GM19351 (cell line): ENCODE measurements at regions not wholly inside any gene's neighbourhood (a gene's known extent, or its start where the extent isn't known, plus 50 kb on each side); places are given as distances from the start of the nearest gene placed in this dataset.

ENCODE experiments used
- ATAC-seq: cut with Tn5 transposase; IDR thresholded peaks from one replicate; pipeline ENCODE4 v1.9.1; 2021; ENCODE audit warnings: mild to moderate bottlenecking, moderate library complexity; ENCODE audit not compliant: unreplicated experiment

DNA sequence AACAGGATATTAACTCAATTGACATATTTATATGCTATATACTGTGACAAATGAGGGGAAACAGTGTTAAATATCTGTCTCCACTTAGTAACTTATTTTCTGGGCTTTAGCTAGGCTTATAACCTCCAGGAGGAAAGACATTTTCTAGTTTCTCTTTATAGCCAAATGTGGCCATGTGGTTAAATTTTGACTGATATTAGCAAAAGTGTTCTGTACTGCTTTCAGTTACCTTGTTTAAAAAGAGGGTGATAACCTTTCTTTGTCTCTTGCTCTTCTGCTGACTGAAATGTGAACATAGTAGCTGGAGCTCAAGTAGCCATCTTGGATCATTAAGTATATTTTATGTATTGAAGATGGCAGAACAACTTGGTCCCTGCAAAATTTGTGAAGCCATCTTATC, 253.7 kb downstream of the PDHA2 start:
- ATAC-seq = no peak

DNA sequence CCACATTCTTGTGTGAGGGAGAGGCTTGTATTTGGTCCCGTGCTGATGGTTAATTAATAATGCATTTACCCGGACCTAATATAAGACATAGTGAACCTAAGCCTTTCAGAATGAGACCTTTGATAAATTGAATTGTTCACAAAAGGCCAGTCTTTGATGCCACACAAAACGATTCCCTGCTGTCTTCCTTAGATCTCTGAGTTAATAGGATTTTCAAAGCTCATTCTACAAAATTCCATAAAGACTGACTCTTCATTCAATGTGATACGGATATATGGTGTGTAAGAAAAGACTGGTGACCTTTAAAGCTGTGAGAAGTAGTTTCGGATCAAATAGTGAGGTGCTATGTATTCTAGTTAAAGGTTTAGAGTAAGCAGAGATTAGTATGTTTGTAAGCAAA, 254.3 kb downstream of the PDHA2 start:
- no peak for ATAC-seq

DNA sequence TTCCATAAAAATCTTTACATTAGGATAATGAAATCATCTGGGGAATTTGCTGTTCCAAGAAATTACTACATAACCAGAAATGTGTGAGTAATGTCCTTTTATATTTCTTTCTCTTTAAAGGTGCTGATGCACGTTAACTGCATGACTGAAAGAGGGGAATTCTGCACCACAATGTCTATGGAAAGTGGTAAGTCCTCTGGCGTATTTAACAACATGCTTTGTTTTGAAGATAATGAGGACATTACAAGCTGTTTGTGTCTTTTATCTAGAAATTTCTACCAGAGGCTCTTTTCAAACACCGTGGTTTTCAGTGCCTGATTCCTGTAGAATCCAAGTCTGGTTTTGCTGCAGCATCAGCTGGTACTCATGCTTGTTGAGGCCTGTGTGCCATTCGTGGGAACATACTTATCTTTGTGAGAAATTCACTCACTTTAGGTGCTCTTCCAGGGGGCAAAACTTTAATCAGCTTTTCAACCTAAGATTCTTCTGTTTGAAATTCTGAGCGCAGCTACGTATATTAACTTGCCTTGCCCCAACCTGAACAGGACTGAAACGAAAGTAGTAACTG, 257.2 kb downstream of the PDHA2 start:
- ATAC-seq = no peak

DNA sequence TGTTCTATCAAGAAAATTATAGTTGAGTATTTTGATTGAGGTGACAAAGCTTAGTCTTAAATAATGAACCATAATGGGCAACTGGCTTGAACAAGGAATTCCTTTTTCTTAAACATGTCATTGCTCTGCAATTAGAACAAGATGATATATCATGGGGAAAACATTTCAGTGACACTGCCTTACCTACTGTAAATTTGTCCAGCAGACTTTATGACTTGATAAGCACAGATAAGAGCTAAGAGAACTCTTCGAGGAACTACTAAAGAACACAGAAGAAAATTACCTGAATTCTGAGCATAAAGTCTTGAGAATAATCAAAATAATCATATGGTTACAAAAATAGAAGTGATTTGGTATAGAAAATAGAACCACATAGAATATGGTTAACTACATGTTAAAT, 257.8 kb downstream of the PDHA2 start:
- no peak for ATAC-seq

DNA sequence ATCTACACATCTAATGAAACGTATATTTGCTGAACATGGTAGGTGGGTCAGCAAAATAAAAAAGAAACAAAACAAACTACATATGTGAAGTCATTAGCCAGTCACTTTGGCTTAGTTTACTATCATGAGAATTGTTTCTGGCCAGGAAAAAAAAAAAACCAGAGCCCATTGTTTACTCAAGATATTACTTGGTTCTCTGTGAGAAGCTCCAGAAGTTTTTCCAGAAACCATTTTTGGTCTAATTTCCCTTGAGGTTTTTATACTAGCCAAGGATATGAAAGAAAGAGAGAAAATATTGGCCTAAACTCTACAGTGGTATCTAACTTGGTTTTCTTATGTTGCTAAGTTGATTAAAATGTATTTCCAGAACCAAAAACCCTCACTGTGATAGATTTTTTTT, 259.1 kb downstream of the PDHA2 start:
- no peak for ATAC-seq

DNA sequence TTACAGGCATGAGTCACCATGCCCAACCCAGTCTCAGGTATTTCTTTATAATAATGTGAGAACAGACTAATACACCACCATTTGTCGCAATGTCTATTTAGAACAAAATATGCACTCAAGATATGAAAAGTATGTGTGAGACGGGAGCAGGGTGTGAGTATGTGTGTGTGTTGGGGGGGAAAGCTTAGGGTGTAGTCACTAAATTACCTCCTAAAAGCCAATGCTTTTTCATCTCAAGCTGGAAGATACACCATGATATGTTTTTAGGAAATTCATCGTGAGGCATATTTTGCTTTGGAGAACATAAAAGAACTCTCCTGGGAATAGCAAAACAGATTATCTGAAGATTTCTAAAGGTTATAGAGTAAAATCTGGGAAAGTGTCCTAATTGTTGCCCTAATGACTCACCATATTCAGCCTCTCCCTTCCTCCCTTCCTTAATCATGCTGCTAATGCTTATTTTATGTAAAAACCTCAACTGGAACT, 262.7 kb downstream of the PDHA2 start:
- no peak for ATAC-seq

DNA sequence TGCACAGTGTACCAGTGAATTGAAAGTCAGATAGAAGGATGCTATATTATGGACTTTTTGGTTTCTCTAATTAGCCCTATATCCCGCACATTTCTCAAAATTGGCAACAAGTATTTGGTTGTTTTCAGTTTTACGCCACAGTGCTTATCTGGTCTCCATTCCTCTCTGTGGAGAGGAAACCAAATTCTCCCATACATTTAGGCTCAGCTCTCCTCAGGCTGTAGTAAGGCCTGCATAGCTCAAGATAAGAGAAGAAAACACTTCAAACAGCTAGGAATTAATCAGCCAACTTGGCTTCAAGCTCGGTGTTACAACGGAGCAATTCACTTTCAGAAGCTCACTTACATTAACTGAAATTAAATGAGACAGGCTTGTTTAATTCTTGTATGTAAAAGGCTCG, 263.2 kb downstream of the PDHA2 start:
- no peak for ATAC-seq

DNA sequence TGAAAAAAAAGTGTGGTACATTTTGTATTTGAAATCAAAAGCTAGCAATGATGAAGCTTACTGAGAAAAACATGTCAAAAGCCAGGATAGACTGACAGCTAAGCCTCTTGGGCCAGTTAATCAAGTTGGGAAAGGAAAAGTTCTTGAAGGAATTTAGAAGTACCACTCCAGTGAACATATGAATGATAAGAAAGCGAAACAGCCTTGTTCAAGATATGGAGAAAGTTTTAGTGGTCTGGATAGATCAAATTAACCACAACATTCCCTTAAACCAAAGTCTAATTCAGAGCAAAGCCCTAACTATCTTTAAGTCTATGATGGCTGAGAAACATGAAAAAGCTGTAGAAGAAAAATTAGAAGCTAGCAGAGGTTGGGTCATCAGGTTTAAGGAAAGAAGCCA, 268.3 kb downstream of the PDHA2 start:
- no peak for ATAC-seq

DNA sequence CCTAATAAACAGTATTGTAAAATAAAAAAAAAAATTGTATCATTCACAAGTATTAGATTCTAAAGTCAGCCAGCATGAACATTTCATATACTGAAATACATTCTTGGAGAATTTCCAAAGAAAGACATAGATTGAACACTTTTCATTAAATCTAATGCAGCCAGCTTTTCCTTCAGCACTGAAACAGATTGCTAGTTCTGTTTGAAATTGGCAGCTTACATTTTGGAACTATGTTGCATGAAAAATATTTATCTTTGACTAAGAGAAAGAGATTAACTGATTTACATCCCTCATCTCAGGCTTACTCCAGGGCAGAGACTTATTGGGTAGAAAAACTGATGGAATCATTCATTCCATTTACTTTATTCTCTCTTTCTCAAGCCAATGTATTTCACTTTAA, 272.7 kb downstream of the PDHA2 start:
- ATAC-seq = no peak

DNA sequence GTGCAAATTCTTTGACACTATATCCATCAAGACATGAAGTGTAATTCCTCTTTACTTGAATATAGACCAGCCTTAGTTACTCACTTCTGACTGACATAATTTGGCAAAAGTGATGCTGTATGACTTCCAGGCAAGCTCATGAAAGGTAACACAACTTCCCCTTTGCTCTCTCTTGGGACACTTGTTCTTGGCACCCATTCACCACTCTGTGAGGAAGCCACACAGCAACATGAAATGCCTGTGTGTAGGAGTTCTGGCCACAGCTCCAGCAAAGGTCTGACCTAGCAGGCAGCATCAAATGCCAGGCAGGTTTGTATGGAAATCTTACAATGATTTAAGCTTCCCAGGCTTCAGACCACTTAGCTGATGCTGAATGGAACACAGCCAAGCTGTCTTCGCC, 280.3 kb downstream of the PDHA2 start:
- ATAC-seq = no peak

DNA sequence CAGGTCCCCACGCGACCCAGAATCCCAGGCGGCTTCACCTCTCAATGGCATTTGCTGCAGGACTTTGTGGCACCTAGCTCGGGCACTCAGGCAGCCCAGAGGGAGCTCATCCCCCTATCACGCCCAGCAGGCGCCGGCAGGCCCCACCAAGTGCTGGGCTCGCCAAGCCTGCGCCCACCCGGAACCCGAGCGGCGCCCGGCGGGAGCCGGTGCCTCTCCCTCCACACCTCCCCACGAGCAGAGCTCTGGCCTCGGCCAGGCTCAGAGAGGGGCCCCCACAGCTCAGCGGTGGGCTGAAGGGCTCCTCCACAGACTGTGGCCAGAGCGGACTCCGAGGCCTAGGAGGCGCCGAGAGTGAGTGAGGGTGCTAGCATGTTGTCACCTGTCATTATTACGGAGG, 286.3 kb downstream of the PDHA2 start:
- no peak for ATAC-seq

DNA sequence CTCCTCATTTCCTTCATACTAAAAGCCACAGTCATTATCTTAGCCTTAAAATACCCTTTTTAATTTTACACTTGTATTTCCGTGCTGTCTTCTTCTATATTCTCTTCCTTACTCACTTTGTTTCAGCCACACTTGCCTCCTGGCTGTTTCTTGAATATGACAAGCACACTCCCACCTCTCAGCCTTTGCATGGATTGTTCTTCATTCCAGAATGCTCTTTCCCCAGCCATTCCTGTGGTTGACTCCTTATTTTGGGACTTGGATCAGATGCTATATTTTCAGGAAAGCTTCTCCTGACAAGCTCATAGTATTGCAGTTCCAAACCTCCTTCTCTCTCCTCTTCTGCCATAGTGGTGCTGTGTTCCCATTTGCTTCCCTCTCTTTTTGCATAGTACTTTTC, 291.3 kb downstream of the PDHA2 start:
- ATAC-seq = no peak

DNA sequence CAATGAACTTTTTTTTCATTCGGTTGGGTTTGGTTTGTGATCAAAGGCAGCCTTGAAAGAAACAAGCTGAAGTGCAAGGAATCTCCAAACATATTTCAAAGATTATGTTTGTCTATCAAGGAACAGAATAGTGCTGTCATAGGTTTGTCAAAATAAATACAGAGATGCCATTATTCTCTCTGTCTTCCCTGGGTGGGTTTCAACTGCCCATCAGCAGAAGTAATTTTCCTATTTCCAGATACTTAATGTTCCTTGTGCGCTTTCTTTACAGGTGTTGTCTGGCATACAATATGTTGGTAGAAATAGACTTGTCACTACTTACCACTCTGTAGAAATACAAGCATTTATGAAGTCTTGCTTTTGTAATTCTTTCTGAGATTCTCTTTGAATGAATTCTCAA, 294.9 kb downstream of the PDHA2 start:
- ATAC-seq = no peak

DNA sequence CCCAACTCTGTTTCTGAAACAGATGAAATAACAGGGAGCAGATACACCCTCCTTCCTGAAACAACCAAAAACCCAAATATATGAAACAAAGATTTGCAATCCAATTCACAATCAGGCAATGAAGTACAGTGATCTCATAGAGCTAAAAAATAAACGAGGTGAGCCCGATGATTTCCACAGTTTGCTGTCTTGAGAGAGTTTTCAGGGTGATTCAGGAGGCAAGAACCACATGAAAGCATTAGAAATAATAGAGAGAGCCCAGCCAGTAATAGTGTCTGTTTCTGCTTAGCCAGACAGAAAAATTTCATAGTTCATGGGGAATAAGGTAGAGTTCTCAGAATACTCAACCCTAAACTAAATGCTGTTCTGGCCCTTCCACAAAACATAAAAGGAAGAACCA, 296.2 kb downstream of the PDHA2 start:
- ATAC-seq = no peak

DNA sequence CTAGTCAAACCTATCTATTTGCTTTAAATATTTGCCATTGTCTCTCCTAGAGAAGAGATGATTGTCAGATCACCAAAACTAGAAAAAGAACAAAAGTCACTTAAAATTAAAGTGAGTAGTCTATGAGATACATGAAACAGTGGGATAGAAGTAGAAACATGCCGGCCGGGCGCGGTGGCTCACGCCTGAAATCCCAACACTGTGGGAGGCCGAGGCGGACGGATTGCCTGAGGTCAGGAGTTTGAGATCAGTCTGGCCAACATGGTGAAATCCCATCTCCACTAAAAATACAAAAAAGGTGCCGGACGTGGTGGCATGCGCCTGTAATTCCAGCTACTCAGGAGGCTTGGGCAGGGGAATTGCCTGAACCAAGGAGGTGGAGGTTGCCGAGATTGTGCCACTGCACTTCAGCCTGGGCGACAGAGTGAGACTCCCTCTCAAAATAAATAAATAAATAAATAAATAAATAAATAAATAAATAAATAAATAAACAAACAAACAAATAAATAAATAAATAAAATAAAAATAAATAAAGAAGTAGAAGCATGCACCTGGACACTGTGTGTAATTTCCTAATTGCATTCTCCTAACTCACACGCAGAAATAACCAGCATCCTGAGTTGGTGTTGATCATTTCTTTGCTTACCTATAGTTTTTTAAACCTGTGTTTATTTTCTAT, 299.5 kb downstream of the PDHA2 start:
- ATAC-seq = no peak

DNA sequence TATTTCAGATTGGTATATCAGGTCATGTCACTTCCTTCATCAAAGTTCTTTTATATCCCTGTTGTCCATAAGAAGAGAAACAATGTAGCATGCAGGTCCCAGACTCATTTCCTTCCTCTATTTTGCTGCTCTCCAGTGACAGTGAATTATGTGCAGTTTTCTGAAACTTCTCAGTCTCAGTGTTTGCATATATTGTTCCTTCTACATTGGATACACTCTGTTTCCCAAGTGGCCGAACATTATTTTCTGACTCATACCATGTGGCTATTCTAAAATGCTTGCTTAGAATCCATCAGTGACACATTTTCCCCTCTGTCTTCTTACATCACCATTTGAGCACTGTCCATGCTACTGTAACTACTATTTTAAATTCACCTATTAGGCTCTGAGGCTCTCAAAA, 305.7 kb downstream of the PDHA2 start:
- no peak for ATAC-seq

DNA sequence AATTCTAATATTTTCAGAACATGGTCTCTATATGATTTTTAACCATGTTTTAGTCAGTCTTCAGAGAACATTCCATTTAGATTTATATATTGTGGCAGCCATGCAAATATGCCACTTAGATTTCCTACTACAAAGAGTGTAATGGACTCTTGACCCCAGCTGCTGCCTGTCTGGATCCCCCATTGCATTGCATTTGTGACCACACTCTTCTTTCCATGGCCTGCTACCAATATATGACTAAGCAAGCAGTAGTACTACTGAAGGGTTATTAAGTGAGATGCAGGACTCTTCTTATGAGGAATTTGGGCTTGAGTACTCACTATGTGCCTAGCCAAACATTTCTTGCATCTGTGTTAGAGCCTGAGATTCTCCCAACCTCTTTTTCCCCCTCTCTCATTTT, 306.8 kb downstream of the PDHA2 start:
- no peak for ATAC-seq

DNA sequence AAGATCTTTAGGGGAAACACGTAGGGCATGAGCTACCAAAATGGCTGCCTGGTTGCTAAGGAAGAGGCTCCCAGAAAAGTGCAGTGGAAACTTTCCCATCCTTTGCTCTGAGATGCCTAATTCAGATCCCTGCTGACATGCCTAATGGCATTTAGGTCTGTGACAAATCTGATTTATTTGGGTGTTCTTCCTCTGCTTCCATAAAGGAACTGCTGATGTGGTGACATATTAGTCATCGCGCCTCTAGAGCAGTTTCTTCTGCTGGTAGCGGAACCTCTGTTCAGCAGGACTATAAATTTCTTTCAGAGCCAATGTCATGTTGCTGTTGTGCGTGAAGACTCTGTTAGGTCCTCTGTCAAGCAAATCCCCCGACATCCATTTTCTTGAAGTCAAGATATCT, 310.0 kb downstream of the PDHA2 start:
- no peak for ATAC-seq

DNA sequence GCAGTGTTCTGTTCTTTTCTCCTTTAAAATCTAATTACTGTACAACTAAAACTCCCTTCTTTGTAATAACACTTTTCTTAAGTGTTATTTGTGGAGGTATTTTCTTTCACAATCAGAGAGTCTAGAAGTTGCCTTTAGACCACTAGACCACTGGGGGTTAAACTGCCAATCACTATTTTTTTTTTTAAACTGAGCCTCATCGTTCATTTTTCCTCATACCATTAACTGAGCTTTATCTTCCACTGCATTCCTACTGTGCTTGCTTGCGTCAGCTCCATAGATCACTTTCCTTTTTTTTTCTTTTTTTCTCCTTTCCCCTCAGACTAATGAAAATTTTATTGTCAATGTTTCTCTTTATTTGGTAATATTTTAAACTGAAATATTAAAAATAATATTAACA, 310.6 kb downstream of the PDHA2 start:
- no peak for ATAC-seq

DNA sequence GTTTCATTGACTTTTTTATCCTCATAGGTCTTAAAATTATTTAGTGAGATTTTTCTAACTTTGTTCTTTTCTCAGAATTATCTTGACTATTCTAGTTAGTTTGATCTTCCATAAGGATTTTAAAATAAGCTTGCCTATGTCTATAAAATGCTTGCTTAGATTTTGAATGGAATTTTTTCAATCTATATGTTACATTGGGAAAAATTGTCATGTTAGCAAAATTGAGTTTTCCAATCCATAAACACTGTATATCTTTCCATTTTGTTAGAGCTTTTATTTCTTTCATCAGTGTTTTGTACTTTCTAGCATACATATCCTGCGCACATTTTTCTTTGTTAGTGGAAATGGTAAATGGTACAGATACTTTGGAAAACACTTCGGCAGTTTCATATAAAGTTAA, 312.9 kb downstream of the PDHA2 start:
- ATAC-seq = no peak

DNA sequence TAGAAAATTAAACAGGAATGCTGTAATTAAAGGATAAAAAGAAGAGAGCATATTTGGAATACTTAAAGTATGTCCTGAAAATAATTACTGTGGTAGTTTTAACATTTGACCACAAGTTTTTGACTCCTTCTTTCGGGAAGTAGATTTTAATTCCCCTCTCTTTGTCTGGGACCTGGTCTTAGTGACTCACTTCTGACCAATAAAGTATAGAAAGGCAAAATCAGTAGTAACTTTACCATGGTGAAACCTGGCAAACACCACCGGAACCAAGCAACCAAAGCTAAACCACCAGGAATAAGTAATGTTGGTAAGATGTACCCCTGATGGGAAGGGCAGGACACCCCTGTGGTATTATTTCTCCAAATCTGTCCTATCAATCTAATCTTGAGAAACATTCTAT, 314.8 kb downstream of the PDHA2 start:
- no peak for ATAC-seq

DNA sequence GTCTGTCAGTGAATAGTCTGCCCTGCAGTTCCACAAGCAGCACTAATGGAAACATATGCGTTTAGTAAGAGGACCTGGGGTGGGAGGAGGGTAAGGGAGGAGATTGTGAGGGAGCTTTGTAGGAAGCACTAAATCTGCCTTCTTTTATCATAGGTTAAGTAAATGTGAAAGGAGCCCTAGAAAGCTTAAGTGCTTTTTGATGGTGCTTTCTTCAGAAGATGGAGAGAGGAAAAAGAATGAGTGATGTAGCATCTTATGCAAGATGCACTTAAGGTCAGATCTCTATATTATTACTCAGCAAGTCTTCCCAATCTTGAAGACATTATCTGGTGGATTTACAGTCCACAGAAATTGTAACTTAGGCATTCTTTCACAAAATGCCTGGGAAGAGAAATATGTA, 322.7 kb downstream of the PDHA2 start:
- ATAC-seq = no peak

DNA sequence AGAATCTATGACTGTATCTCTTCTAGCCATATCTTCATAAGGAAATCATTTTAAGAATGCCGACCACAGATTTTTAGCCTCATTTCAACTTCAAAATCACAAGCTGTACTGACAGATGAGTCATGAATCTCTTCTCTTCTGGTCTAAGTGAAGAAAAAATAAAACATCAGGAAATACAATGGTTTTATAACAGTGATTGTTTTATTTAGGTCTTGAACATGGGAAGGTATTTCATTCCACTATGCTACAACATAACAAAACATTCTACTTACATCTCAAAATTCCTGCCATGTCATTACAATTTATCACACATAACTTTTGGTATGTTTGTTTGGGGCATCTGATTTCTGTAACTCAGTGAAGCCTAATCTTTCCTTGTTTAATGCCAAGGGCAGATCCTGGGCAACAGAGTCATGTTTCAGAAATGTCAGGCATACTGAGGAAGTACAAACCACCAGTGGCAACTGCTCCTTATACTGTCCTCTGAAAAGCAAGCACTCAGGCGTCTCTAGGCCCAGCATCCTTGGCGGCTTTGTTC, 325.0 kb downstream of the PDHA2 start:
- no peak for ATAC-seq
